Prostate gland (tissue), 2 donors: ENCODE measurements at regions not wholly inside any gene's neighbourhood (a gene's known extent, or its start where the extent isn't known, plus 50 kb on each side); places are given as distances from the start of the nearest gene placed in this dataset.

Experiments
- DNase-seq: peaks from one replicate; pipeline ENCODE4 v3.0.0-alpha.2; 2019; ENCODE audit warnings: low spot score
- H3K27ac ChIP-seq, 2 donors: fragments of 200-600 bp; sonication (generic); 2 replicates each; pipeline ENCODE4 v1.5.1; 2017 to 2019
- H3K27me3 ChIP-seq: fragments of 200-600 bp; sonication (generic); replicated peaks from 2 replicates; pipeline ENCODE4 v1.5.1; 2019; ENCODE audit not compliant: insufficient read depth
- H3K36me3 ChIP-seq, 2 donors: fragments of 200-600 bp; sonication (generic); 1 replicate in 1 of 2; 2 replicates in 1 of 2; pipeline versions ENCODE4 v1.5.1 to v1.8.1; 2017 to 2019
- H3K4me1 ChIP-seq: fragments of 200-600 bp; sonication (generic); replicated peaks from 2 replicates; pipeline ENCODE4 v1.5.1; 2019
- H3K4me3 ChIP-seq, 2 donors: fragments of 200-600 bp; sonication (generic); 2 replicates each; pipeline ENCODE4 v1.5.1; 2017 to 2019
- H3K9me3 ChIP-seq: fragments of 200-600 bp; sonication (generic); 2 replicates; pipeline ENCODE4 v1.5.1; 2017
- CTCF ChIP-seq, 4 experiments: fragments of 200-600 bp in 2 of 4; fragments of 450-650 bp in 2 of 4; sonication (generic) in 2 of 4; IDR thresholded peaks; 1 replicate in 3 of 4; 2 replicates in 1 of 4; pipeline ENCODE4 v1.5.1; 2016 to 2019; ENCODE audit warnings: antibody characterized with exemption in 4 of 4, mild to moderate bottlenecking in 2 of 4, moderate library complexity in 2 of 4
- POLR2A ChIP-seq: fragments of 450-650 bp; IDR thresholded peaks from one replicate; pipeline ENCODE4 v1.6.1; 2016; ENCODE audit warnings: antibody characterized with exemption, mild to moderate bottlenecking
- POLR2AphosphoS5 ChIP-seq: sonication (generic); formaldehyde crosslinking; IDR thresholded peaks from one replicate; pipeline ENCODE4 v1.6.1; 2017; ENCODE audit warnings: antibody characterized with exemption
- WGBS: methylation state at CpG from one replicate; pipeline ENCODE4 v1.1.5; 2018; 5-methylcytosine and 5-hydroxymethylcytosine counted together
- intact Hi-C: fragments of 100-400 bp; cut with DNase I; formaldehyde crosslinking; loops from one replicate; pipeline ENCODE4 v1.14.2; 2022

GRCh38 chr13:99446242-99446641 is 55.0 kb upstream of the TM9SF2 start:
- intact Hi-C loops: loop anchor here (10.0 kb wide), 1 partner anchor 159 kb away; the partner anchor contains the start of gene CLYBL
- 64% methylated on average over 9 of the region's 9 CpGs for WGBS
- no peak for DNase-seq
- Histone ChIP-seq H3K4me1 (no peaks in the 10 kb centered on the region), H3K4me3 (no peak overlapping the region), H3K27ac (no peak overlapping the region), H3K9me3 (no peaks in the 10 kb centered on the region), H3K27me3 (no peaks in the 10 kb centered on the region), H3K36me3 (no peaks in the 10 kb centered on the region)
- TF ChIP-seq POLR2AphosphoS5: no peak
- no peak for TF ChIP-seq CTCF (IDR thresholded peaks at IDR 0.05)
- no peak for TF ChIP-seq POLR2A

- Histone ChIP-seq H3K9me3 (no peaks in the 10 kb centered on the region), H3K4me1 (no peaks in the 10 kb centered on the region), H3K27ac (no peak overlapping the region), H3K4me3 (no peak overlapping the region), H3K27me3 (no peaks in the 10 kb centered on the region), H3K36me3 (no peaks in the 10 kb centered on the region)
- intact Hi-C loops: loop anchor here (10.0 kb wide), 1 partner anchor 156 kb away; the partner anchor contains the start of gene CLYBL
- TF ChIP-seq POLR2A (no peak), CTCF (IDR thresholded peaks at IDR 0.05) (no peak), POLR2AphosphoS5 (no peak)
- 95% methylated on average over 5 of the region's 5 CpGs for WGBS
- no peak for DNase-seq
Measured at GRCh38 chr13:99448546-99448945, 52.7 kb upstream of the TM9SF2 start.

GRCh38 chr13:99450416-99450815 is 50.9 kb upstream of the TM9SF2 start:
- Histone ChIP-seq H3K27me3 (no peaks in the 10 kb centered on the region), H3K9me3 (no peaks in the 10 kb centered on the region), H3K4me1 (no peaks in the 10 kb centered on the region), H3K36me3 (no peaks in the 10 kb centered on the region), H3K27ac (no peak overlapping the region), H3K4me3 (no peak overlapping the region)
- TF ChIP-seq POLR2AphosphoS5 (no peak), CTCF (IDR thresholded peaks at IDR 0.05) (no peak), POLR2A (no peak)
- intact Hi-C loops: no loop called here
- DNase-seq: no peak
